IPS-15b (cell line): ENCODE measurements at regions not wholly inside any gene's neighbourhood (a gene's known extent, or its start where the extent isn't known, plus 50 kb on each side); places are given as distances from the start of the nearest gene placed in this dataset.

ENCODE experiments used
- H3K27me3 ChIP-seq: one replicate; pipeline ENCODE4 v1.6.1; 2013; ENCODE audit warnings: low read length; ENCODE audit not compliant: control insufficient read depth, insufficient read depth
- H3K36me3 ChIP-seq: one replicate; pipeline ENCODE4 v1.6.1; 2013; ENCODE audit warnings: low read length; ENCODE audit not compliant: control insufficient read depth, insufficient read depth
- H3K4me1 ChIP-seq: one replicate; pipeline ENCODE4 v1.6.1; 2013; ENCODE audit warnings: mild to moderate bottlenecking, low read length; ENCODE audit not compliant: control insufficient read depth, insufficient read depth
- H3K4me3 ChIP-seq: one replicate; pipeline ENCODE4 v1.5.1; 2013; ENCODE audit warnings: low read depth, low read length
- H3K9ac ChIP-seq: one replicate; pipeline ENCODE4 v1.6.1; 2013; ENCODE audit warnings: low read depth, mild to moderate bottlenecking, low read length
- H3K9me3 ChIP-seq: one replicate; pipeline ENCODE4 v1.6.1; 2013; ENCODE audit warnings: mild to moderate bottlenecking, low read length; ENCODE audit not compliant: control insufficient read depth, insufficient read depth

GRCh38 chr2:239717706-239718105 is 307.4 kb downstream of the NDUFA10 start:
- H3K9ac ChIP-seq, result no peak overlapping the region
- H3K4me3 ChIP-seq, result no peak overlapping the region
- no peaks in the 10 kb centered on the region for H3K4me1 ChIP-seq
- no peaks in the 10 kb centered on the region for H3K27me3 ChIP-seq
- H3K9me3 ChIP-seq, result no peaks in the 10 kb centered on the region
- no peaks in the 10 kb centered on the region for H3K36me3 ChIP-seq

- no peak overlapping the region for H3K9ac ChIP-seq
- H3K36me3 ChIP-seq, result no peaks in the 10 kb centered on the region
- H3K27me3 ChIP-seq, result no peaks in the 10 kb centered on the region
- H3K9me3 ChIP-seq, result no peaks in the 10 kb centered on the region
- no peak overlapping the region for H3K4me3 ChIP-seq
- H3K4me1 ChIP-seq, result no peaks in the 10 kb centered on the region
Measured at GRCh38 chr2:239717319-239717675, 307.8 kb downstream of the NDUFA10 start.

GRCh38 chr2:239716536-239717318 is 308.4 kb downstream of the NDUFA10 start:
- H3K27me3 ChIP-seq, result no peaks in the 10 kb centered on the region
- no peak overlapping the region for H3K4me3 ChIP-seq
- no peaks in the 10 kb centered on the region for H3K36me3 ChIP-seq
- no peaks in the 10 kb centered on the region for H3K9me3 ChIP-seq
- no peaks in the 10 kb centered on the region for H3K4me1 ChIP-seq
- H3K9ac ChIP-seq, result no peak overlapping the region

GRCh38 chr2:239716009-239716408 is 309.1 kb downstream of the NDUFA10 start:
- Histone ChIP-seq H3K9ac (no peak overlapping the region), H3K9me3 (no peaks in the 10 kb centered on the region), H3K4me1 (no peaks in the 10 kb centered on the region), H3K4me3 (no peak overlapping the region), H3K27me3 (no peaks in the 10 kb centered on the region), H3K36me3 (no peaks in the 10 kb centered on the region)

GRCh38 chr2:239715606-239716005 is 309.5 kb downstream of the NDUFA10 start:
- Histone ChIP-seq H3K36me3 (no peaks in the 10 kb centered on the region), H3K9ac (no peak overlapping the region), H3K4me3 (no peak overlapping the region), H3K4me1 (no peaks in the 10 kb centered on the region), H3K27me3 (no peaks in the 10 kb centered on the region), H3K9me3 (no peaks in the 10 kb centered on the region)

- Histone ChIP-seq H3K9ac (no peak overlapping the region), H3K36me3 (no peaks in the 10 kb centered on the region), H3K27me3 (no peaks in the 10 kb centered on the region), H3K4me3 (no peak overlapping the region), H3K9me3 (no peaks in the 10 kb centered on the region), H3K4me1 (no peaks in the 10 kb centered on the region)
Measured at GRCh38 chr2:239715202-239715601, 309.9 kb downstream of the NDUFA10 start.

- no peak overlapping the region for H3K9ac ChIP-seq
- H3K27me3 ChIP-seq, result no peaks in the 10 kb centered on the region
- no peaks in the 10 kb centered on the region for H3K36me3 ChIP-seq
- no peaks in the 10 kb centered on the region for H3K9me3 ChIP-seq
- H3K4me1 ChIP-seq, result no peaks in the 10 kb centered on the region
- no peak overlapping the region for H3K4me3 ChIP-seq
Measured at GRCh38 chr2:239714116-239714515, 311.0 kb downstream of the NDUFA10 start.

GRCh38 chr2:239712755-239713154 is 311.9 kb upstream of the HDAC4 start:
- Histone ChIP-seq H3K4me1 (no peaks in the 10 kb centered on the region), H3K9me3 (no peaks in the 10 kb centered on the region), H3K9ac (no peak overlapping the region), H3K36me3 (no peaks in the 10 kb centered on the region), H3K4me3 (no peak overlapping the region), H3K27me3 (no peaks in the 10 kb centered on the region)

GRCh38 chr2:239711911-239712570 is 311.2 kb upstream of the HDAC4 start:
- Histone ChIP-seq H3K4me1 (no peaks in the 10 kb centered on the region), H3K9me3 (no peaks in the 10 kb centered on the region), H3K4me3 (no peak overlapping the region), H3K9ac (no peak overlapping the region), H3K36me3 (no peaks in the 10 kb centered on the region), H3K27me3 (no peaks in the 10 kb centered on the region)

- Histone ChIP-seq H3K4me3 (no peak overlapping the region), H3K9me3 (no peaks in the 10 kb centered on the region), H3K4me1 (no peaks in the 10 kb centered on the region), H3K27me3 (no peaks in the 10 kb centered on the region), H3K9ac (no peak overlapping the region), H3K36me3 (no peaks in the 10 kb centered on the region)
Measured at GRCh38 chr2:239710953-239711861, 310.4 kb upstream of the HDAC4 start.

- no peaks in the 10 kb centered on the region for H3K27me3 ChIP-seq
- H3K4me1 ChIP-seq, result no peaks in the 10 kb centered on the region
- H3K4me3 ChIP-seq, result no peak overlapping the region
- H3K36me3 ChIP-seq, result no peaks in the 10 kb centered on the region
- no peak overlapping the region for H3K9ac ChIP-seq
- H3K9me3 ChIP-seq, result no peaks in the 10 kb centered on the region
Measured at GRCh38 chr2:239706367-239706766, 305.5 kb upstream of the HDAC4 start.
